ENCODE measurements at regions not wholly inside any gene's neighbourhood (a gene's known extent, or its start where the extent isn't known, plus 50 kb on each side); places are given as distances from the start of the nearest gene placed in this dataset.

DNA sequence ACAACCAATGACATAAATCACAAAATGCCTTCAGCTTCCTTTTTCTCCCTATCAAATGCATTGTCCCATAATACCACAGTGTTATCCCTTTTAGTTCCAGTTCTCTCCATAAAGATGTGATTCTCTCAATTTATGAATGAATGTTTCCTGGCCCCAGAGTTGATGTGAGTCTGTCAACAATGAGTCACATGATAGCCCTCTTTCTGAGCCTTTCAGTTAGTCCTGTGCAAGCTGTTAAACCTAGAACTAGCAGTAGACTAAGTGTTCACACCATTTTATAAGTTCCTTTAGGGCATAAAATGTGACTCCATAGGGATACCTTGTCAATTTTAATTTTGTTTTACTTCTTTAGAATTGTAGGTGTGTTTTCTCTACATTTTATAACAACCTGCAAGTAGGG is 129.5 kb downstream of the PABPC4L start (continued):
- TF ChIP-seq, protein P1, sequence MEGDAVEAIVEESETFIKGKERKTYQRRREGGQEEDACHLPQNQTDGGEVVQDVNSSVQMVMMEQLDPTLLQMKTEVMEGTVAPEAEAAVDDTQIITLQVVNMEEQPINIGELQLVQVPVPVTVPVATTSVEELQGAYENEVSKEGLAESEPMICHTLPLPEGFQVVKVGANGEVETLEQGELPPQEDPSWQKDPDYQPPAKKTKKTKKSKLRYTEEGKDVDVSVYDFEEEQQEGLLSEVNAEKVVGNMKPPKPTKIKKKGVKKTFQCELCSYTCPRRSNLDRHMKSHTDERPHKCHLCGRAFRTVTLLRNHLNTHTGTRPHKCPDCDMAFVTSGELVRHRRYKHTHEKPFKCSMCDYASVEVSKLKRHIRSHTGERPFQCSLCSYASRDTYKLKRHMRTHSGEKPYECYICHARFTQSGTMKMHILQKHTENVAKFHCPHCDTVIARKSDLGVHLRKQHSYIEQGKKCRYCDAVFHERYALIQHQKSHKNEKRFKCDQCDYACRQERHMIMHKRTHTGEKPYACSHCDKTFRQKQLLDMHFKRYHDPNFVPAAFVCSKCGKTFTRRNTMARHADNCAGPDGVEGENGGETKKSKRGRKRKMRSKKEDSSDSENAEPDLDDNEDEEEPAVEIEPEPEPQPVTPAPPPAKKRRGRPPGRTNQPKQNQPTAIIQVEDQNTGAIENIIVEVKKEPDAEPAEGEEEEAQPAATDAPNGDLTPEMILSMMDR (IDR thresholded peaks at IDR 0.05; ENCODE audit: low read depth, low read length, missing input control) = no peak
- TF ChIP-seq YY1 (IDR thresholded peaks at IDR 0.05) (no peak), SP1 (IDR thresholded peaks at IDR 0.05) (no peak)

DNA sequence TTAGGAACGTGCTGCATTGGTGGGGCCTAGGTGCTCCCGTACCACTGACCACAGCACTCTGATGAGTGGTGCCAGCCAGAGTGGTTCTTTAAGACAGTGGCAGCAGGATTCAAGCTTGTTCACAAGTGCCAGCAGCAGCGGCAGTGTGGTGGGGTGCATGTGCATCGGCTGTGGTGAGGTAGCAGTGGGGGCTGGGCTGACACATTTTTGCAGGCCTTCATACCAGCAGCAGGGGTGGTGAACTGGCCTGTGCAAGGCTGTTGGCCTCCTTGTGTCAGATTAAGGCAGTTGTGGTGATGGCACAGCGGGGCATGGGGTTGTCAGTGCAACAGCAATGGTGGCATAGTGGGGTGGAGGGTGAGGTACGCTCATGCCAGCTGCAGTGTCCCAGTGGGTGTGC is 131.4 kb downstream of the PABPC4L start:
- Histone ChIP-seq H3K4me3 (ENCODE audit: low read depth in 1 of 3, low read length in 3 of 3) (no peak overlapping the region), H3K36me3 (ENCODE audit: control insufficient read depth in 4 of 4, insufficient read depth in 3 of 4, low read depth in 1 of 4, low read length in 3 of 4) (no peaks in the 10 kb centered on the region), H3K27ac (ENCODE audit: low read depth in 1 of 2, low read length in 2 of 2) (no peak overlapping the region), H3K27me3 (ENCODE audit: control insufficient read depth in 4 of 4, insufficient read depth in 4 of 4, low read length in 3 of 4) (no peaks in the 10 kb centered on the region), H3K4me1 (ENCODE audit: control insufficient read depth in 4 of 4, insufficient read depth in 4 of 4, low read length in 3 of 4) (no peaks in the 10 kb centered on the region), H3K9me3 (ENCODE audit: control insufficient read depth in 4 of 4, low read length in 3 of 4) (peaks cover 0 to 3% (median 0%) of the 10 kb centered on the region in 4 donors), H3K9ac (ENCODE audit: low read depth in 1 of 2, low read length in 2 of 2) (no peak overlapping the region)
- no peak for DNase-seq (ENCODE audit: low spot score)
- TF ChIP-seq, protein P1 (IDR thresholded peaks at IDR 0.05; ENCODE audit: low read depth, low read length, missing input control) = no peak
- TF ChIP-seq FOXA2 (IDR thresholded peaks at IDR 0.05) (no peak), EGR1 (IDR thresholded peaks at IDR 0.05; ENCODE audit: low read depth in 2 of 2) (no peak), HNF4G (IDR thresholded peaks at IDR 0.05) (no peak), RXRA (IDR thresholded peaks at IDR 0.05) (no peak), RAD21 (IDR thresholded peaks at IDR 0.05) (no peak), FOXA1 (IDR thresholded peaks at IDR 0.05) (no peak), TAF1 (conservative IDR thresholded peaks at IDR 0.05) (no peak), YY1 (IDR thresholded peaks at IDR 0.05) (no peak), GABPA (IDR thresholded peaks at IDR 0.05 in 1 of 2, conservative IDR thresholded peaks at IDR 0.05 in 1 of 2) (no peak), HNF4A (conservative IDR thresholded peaks at IDR 0.05) (no peak), JUND (IDR thresholded peaks at IDR 0.05) (no peak), NR2F2 (IDR thresholded peaks at IDR 0.05) (no peak), SP1 (IDR thresholded peaks at IDR 0.05) (no peak)
- TF ChIP-seq, protein P2, sequence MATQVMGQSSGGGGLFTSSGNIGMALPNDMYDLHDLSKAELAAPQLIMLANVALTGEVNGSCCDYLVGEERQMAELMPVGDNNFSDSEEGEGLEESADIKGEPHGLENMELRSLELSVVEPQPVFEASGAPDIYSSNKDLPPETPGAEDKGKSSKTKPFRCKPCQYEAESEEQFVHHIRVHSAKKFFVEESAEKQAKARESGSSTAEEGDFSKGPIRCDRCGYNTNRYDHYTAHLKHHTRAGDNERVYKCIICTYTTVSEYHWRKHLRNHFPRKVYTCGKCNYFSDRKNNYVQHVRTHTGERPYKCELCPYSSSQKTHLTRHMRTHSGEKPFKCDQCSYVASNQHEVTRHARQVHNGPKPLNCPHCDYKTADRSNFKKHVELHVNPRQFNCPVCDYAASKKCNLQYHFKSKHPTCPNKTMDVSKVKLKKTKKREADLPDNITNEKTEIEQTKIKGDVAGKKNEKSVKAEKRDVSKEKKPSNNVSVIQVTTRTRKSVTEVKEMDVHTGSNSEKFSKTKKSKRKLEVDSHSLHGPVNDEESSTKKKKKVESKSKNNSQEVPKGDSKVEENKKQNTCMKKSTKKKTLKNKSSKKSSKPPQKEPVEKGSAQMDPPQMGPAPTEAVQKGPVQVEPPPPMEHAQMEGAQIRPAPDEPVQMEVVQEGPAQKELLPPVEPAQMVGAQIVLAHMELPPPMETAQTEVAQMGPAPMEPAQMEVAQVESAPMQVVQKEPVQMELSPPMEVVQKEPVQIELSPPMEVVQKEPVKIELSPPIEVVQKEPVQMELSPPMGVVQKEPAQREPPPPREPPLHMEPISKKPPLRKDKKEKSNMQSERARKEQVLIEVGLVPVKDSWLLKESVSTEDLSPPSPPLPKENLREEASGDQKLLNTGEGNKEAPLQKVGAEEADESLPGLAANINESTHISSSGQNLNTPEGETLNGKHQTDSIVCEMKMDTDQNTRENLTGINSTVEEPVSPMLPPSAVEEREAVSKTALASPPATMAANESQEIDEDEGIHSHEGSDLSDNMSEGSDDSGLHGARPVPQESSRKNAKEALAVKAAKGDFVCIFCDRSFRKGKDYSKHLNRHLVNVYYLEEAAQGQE (IDR thresholded peaks at IDR 0.05) = no peak
- TF ChIP-seq, protein P3, sequence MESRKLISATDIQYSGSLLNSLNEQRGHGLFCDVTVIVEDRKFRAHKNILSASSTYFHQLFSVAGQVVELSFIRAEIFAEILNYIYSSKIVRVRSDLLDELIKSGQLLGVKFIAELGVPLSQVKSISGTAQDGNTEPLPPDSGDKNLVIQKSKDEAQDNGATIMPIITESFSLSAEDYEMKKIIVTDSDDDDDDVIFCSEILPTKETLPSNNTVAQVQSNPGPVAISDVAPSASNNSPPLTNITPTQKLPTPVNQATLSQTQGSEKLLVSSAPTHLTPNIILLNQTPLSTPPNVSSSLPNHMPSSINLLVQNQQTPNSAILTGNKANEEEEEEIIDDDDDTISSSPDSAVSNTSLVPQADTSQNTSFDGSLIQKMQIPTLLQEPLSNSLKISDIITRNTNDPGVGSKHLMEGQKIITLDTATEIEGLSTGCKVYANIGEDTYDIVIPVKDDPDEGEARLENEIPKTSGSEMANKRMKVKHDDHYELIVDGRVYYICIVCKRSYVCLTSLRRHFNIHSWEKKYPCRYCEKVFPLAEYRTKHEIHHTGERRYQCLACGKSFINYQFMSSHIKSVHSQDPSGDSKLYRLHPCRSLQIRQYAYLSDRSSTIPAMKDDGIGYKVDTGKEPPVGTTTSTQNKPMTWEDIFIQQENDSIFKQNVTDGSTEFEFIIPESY (IDR thresholded peaks at IDR 0.05) = no peak
- TF ChIP-seq, protein P4, sequence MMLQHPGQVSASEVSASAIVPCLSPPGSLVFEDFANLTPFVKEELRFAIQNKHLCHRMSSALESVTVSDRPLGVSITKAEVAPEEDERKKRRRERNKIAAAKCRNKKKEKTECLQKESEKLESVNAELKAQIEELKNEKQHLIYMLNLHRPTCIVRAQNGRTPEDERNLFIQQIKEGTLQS (IDR thresholded peaks at IDR 0.05) = no peak
- TF ChIP-seq, protein P5, sequence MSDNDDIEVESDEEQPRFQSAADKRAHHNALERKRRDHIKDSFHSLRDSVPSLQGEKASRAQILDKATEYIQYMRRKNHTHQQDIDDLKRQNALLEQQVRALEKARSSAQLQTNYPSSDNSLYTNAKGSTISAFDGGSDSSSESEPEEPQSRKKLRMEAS (IDR thresholded peaks at IDR 0.05) = no peak
- WGBS = 87% methylated on average over 6 of the region's 6 CpGs
